K562 (cell line): ENCODE measurements at regions not wholly inside any gene's neighbourhood (a gene's known extent, or its start where the extent isn't known, plus 50 kb on each side); places are given as distances from the start of the nearest gene placed in this dataset.

Source experiments
- ATAC-seq: fragments of 200-7000 bp; cut with Tn5 transposase; 3 replicates; pipeline ENCODE4 v1.9.1; 2020; ENCODE audit warnings: moderate library complexity
- BruUV-seq: library from RNA; stranded (reverse); fragments of 400-500 nt; replicated peaks from 2 replicates; lab custom pipeline; 2021; lab: Mats Ljungman, UMichigan
- CTCF ChIA-PET: fragments of 300-600 bp; formaldehyde crosslinking; extraction: SDS; loops from one replicate; lab custom pipeline; 2021; ENCODE audit warnings: low intra/inter-chr PET ratio; lab: Yijun Ruan, JAX
- POLR2A ChIA-PET: fragments of 300-600, 350-650 bp; sonication (Branson Sonifier 250); formaldehyde crosslinking; extraction: SDS; loops from one replicate; lab custom pipeline; 2021; ENCODE audit warnings: antibody characterized with exemption, inconsistent platforms; lab: Yijun Ruan, JAX
- DNase-seq, 4 experiments: peaks; one replicate each; pipeline versions ENCODE4 v3.0.0 to v3.0.0-alpha.2; 2011 to 2018; ENCODE audit warnings: low spot score in 3 of 4, mixed read lengths in 3 of 4; ENCODE audit errors: extremely low read depth in 1 of 4
- FAIRE-seq: peaks from 2 replicates; lab custom pipeline; 2011; peaks lifted over from hg19 to GRCh38; lab: Jason Lieb, UNC
- H2AFZ ChIP-seq: 2 replicates; pipeline ENCODE4 v1.6.0; 2011; ENCODE audit warnings: low read depth, low read length, control low read depth, inconsistent platforms
- H3K27ac ChIP-seq: fragments of 200-600 bp; 3 replicates; pipeline ENCODE4 v1.8.0; 2011; ENCODE audit warnings: low read depth, mild to moderate bottlenecking, control low read depth, inconsistent platforms, low read length, moderate library complexity, mixed read lengths; ENCODE audit errors: extremely low read depth
- H3K27me3 ChIP-seq, 2 experiments: fragments of 300-600 bp in 1 of 2; 2 replicates in 1 of 2; 3 replicates in 1 of 2; pipeline versions ENCODE4 v1.6.0 to v1.8.0; 2011; ENCODE audit warnings: inconsistent platforms in 2 of 2, low read length in 2 of 2, mild to moderate bottlenecking in 1 of 2, mixed read lengths in 1 of 2, moderate library complexity in 1 of 2; ENCODE audit not compliant: control insufficient read depth in 2 of 2, insufficient read depth in 2 of 2
- H3K36me3 ChIP-seq: fragments of 300-600 bp; 3 replicates; pipeline ENCODE4 v1.8.0; 2011; ENCODE audit warnings: mild to moderate bottlenecking, low read length, inconsistent platforms; ENCODE audit not compliant: control insufficient read depth, insufficient read depth
- H3K4me1 ChIP-seq, 2 experiments: fragments of 200-600 bp in 1 of 2; replicated peaks in 1 of 2; 2 replicates in 1 of 2; 3 replicates in 1 of 2; pipeline versions ENCODE4 v1.5.1 to v1.8.0; 2011; ENCODE audit warnings: inconsistent platforms in 2 of 2, low read length in 2 of 2, mild to moderate bottlenecking in 1 of 2, mixed read lengths in 1 of 2, moderate library complexity in 1 of 2; ENCODE audit not compliant: control insufficient read depth in 2 of 2, insufficient read depth in 2 of 2
- H3K4me2 ChIP-seq: 2 replicates; pipeline ENCODE4 v1.6.1; 2011; ENCODE audit warnings: low read length, control low read depth, inconsistent platforms, mixed read lengths; ENCODE audit not compliant: insufficient read depth
- H3K4me3 ChIP-seq: fragments of 200-600 bp; sonication (generic), shearing (Covaris generic); 2 replicates; pipeline ENCODE4 v1.5.1; 2016; ENCODE audit warnings: control low read depth, inconsistent platforms
- H3K79me2 ChIP-seq: fragments of 200-600 bp; 3 replicates; pipeline ENCODE4 v1.8.0; 2011; ENCODE audit warnings: low read length, inconsistent platforms; ENCODE audit not compliant: control insufficient read depth, insufficient read depth
- H3K9ac ChIP-seq, 2 experiments: 2 replicates each; pipeline versions ENCODE4 v1.6.0 to v1.6.1; 2011; ENCODE audit warnings: low read depth in 2 of 2, low read length in 2 of 2, control low read depth in 1 of 2, inconsistent platforms in 1 of 2, mild to moderate bottlenecking in 1 of 2, mixed read lengths in 1 of 2; ENCODE audit not compliant: insufficient read depth in 1 of 2
- H3K9me1 ChIP-seq: one replicate; pipeline ENCODE4 v1.6.0; 2011; ENCODE audit warnings: inconsistent platforms, mild to moderate bottlenecking, low read length, moderate library complexity; ENCODE audit not compliant: control insufficient read depth, insufficient read depth
- H3K9me3 ChIP-seq: replicated peaks from 2 replicates; pipeline ENCODE4 v1.5.1; 2011; ENCODE audit warnings: low read depth, low read length, inconsistent platforms; ENCODE audit not compliant: control insufficient read depth, insufficient read depth
- H4K20me1 ChIP-seq: replicated peaks from 2 replicates; pipeline ENCODE4 v1.6.1; 2011; ENCODE audit warnings: low read length, inconsistent platforms, mixed read lengths; ENCODE audit not compliant: control insufficient read depth, insufficient read depth
- FOS ChIP-seq: IDR thresholded peaks from 3 replicates; pipeline ENCODE4 v1.6.1; 2011; ENCODE audit not compliant: insufficient read length; ENCODE audit errors: extremely low read depth
- HNRNPL ChIP-seq: fragments of 200-400 bp; formaldehyde crosslinking; IDR thresholded peaks from 2 replicates; pipeline ENCODE4 v1.6.1; 2017; ENCODE audit warnings: low read depth, mild to moderate bottlenecking, low read length
- NFATC3 ChIP-seq: fragments of 450-650 bp; IDR thresholded peaks from 2 replicates; pipeline ENCODE4 v1.6.1; 2017; ENCODE audit warnings: mild to moderate bottlenecking
- SMC3 ChIP-seq: conservative IDR thresholded peaks from 2 replicates; pipeline ENCODE4 v1.6.1; 2011; ENCODE audit warnings: low read depth, low read length, improper control_type of control experiment; ENCODE audit not compliant: insufficient read depth
- ZC3H4 ChIP-seq: sonication (generic); formaldehyde crosslinking; IDR thresholded peaks from 2 replicates; pipeline ENCODE4 v1.9.0; 2021; ENCODE audit warnings: missing genetic modification reagents, borderline replicate concordance
- ZKSCAN3 ChIP-seq: fragments of 250-450 bp; sonication (Bioruptor Pico); IDR thresholded peaks from 2 replicates; pipeline ENCODE4 v1.4.0; 2020
- ZNF121 ChIP-seq: sonication (generic); formaldehyde crosslinking; conservative IDR thresholded peaks from 2 replicates; pipeline ENCODE4 v1.8.0; 2022; ENCODE audit warnings: missing genetic modification reagents
- in situ Hi-C: fragments of 300-500 bp; cut with MboI; formaldehyde crosslinking; loops from 4 replicates; pipeline ENCODE4 v1.15.0; 2018; ENCODE audit warnings: inconsistent platforms, mixed read lengths
- intact Hi-C: fragments of 100-400 bp; cut with micrococcal nuclease; formaldehyde crosslinking; loops from 2 replicates; pipeline ENCODE4 v1.14.2; 2022
- TF ChIP-seq, protein P1 (sequence below): sonication (generic); formaldehyde crosslinking; IDR thresholded peaks from 2 replicates; pipeline ENCODE4 v1.8.0; 2022; ENCODE audit warnings: missing genetic modification reagents, mild to moderate bottlenecking, borderline replicate concordance
- TF ChIP-seq, protein P2 (sequence below), 2 experiments: fragments of 150-350 bp in 1 of 2; IDR thresholded peaks; 2 replicates each; pipeline ENCODE4 v1.6.1; 2012 to 2016; ENCODE audit warnings: low read depth in 2 of 2, low read length in 2 of 2, mild to moderate bottlenecking in 1 of 2, moderate library complexity in 1 of 2
- TF ChIP-seq, protein P3 (sequence below), 2 experiments: IDR thresholded peaks in 1 of 2; conservative IDR thresholded peaks in 1 of 2; 2 replicates each; pipeline ENCODE4 v1.6.1; 2016; ENCODE audit warnings: low read depth in 2 of 2, mild to moderate bottlenecking in 1 of 2, missing compliant biosample characterization in 1 of 2, missing genetic modification characterization in 1 of 2, moderate library complexity in 1 of 2

DNA sequence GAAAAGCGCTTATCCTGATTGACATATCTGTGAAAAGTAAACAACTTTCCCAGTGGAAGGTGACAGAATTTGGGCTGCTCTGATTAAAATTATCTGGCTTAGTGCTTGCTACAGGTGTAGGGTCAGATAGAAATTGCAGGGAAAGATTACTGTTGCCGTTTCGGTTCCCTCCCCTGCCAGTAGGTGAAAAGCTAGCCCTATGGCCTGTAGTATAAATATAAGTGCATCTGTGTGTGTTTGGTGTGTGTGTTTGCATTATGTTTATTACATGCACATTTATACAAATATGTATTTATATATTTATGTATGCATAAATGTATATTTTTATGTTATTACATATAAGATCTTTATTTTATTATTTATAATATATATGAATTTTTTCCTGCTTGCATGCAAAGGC is 72.3 kb upstream of the VOPP1 start (continued):
- TF ChIP-seq, protein P1, sequence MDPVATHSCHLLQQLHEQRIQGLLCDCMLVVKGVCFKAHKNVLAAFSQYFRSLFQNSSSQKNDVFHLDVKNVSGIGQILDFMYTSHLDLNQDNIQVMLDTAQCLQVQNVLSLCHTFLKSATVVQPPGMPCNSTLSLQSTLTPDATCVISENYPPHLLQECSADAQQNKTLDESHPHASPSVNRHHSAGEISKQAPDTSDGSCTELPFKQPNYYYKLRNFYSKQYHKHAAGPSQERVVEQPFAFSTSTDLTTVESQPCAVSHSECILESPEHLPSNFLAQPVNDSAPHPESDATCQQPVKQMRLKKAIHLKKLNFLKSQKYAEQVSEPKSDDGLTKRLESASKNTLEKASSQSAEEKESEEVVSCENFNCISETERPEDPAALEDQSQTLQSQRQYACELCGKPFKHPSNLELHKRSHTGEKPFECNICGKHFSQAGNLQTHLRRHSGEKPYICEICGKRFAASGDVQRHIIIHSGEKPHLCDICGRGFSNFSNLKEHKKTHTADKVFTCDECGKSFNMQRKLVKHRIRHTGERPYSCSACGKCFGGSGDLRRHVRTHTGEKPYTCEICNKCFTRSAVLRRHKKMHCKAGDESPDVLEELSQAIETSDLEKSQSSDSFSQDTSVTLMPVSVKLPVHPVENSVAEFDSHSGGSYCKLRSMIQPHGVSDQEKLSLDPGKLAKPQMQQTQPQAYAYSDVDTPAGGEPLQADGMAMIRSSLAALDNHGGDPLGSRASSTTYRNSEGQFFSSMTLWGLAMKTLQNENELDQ (CRISPR knock-in tag), result no peak
- TF ChIP-seq ZKSCAN3 (CRISPR knock-in tag), result no peak
- no peak for TF ChIP-seq HNRNPL
- TF ChIP-seq FOS, result no peak

DNA sequence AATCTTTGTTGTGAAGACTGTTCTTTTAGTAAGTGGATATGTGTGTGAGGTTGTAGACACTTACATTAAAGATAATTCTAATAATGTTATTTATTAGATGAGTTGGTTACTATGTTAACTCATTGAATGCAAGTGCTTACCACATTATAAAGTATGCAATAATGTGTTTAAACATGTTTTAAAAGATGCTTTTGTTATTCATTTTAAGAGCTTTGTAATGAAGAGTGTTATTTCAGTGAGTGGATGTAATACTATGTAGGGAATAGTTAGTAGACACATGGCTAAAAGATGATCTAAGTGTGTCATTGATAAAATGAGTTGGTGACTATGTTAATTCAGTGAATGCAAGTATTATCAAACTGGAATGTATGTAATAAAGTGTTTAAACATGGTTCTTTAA is 70.0 kb upstream of the VOPP1 start:
- in situ Hi-C loops, result loop anchor here (10.0 kb wide), 1 partner anchor 83 kb away; no protein-coding TSS in a partner anchor
- Histone ChIP-seq H3K27ac (no peak overlapping the region), H3K27me3 (peaks cover 0 to 17% of the 10 kb centered on the region in 2 experiments; a peak in 4 of 5 replicates), H3K9me1 (no peaks in the 10 kb centered on the region), H3K4me1 (no peaks in the 10 kb centered on the region), H3K4me3 (no peak overlapping the region), H2AFZ (no peak overlapping the region), H3K36me3 (no peaks in the 10 kb centered on the region), H3K4me2 (no peak overlapping the region), H4K20me1 (no peaks in the 10 kb centered on the region), H3K9ac (no peak overlapping the region), H3K79me2 (no peaks in the 10 kb centered on the region), H3K9me3 (no peaks in the 10 kb centered on the region)
- no peak for FAIRE-seq
- no TSS peak for BruUV-seq
- no peak for DNase-seq
- no peak for ATAC-seq
- intact Hi-C loops, result loop anchor here (5.0 kb wide), 2 partner anchors 325 to 430 kb away; no protein-coding TSS in a partner anchor
- ChIA-PET CTCF (interaction anchor here (1.8 kb wide), 1 partner anchor 433 kb away, joined by 8 read pairs; no protein-coding TSS in a partner anchor), POLR2A (interaction anchor here (0.7 kb wide), 1 partner anchor 55 kb away, joined by 3 read pairs; no protein-coding TSS in a partner anchor)
- TF ChIP-seq ZNF121 (CRISPR knock-in tag) (no peak), NFATC3 (no peak), ZC3H4 (no peak), SMC3 (no peak)
- TF ChIP-seq, protein P2, sequence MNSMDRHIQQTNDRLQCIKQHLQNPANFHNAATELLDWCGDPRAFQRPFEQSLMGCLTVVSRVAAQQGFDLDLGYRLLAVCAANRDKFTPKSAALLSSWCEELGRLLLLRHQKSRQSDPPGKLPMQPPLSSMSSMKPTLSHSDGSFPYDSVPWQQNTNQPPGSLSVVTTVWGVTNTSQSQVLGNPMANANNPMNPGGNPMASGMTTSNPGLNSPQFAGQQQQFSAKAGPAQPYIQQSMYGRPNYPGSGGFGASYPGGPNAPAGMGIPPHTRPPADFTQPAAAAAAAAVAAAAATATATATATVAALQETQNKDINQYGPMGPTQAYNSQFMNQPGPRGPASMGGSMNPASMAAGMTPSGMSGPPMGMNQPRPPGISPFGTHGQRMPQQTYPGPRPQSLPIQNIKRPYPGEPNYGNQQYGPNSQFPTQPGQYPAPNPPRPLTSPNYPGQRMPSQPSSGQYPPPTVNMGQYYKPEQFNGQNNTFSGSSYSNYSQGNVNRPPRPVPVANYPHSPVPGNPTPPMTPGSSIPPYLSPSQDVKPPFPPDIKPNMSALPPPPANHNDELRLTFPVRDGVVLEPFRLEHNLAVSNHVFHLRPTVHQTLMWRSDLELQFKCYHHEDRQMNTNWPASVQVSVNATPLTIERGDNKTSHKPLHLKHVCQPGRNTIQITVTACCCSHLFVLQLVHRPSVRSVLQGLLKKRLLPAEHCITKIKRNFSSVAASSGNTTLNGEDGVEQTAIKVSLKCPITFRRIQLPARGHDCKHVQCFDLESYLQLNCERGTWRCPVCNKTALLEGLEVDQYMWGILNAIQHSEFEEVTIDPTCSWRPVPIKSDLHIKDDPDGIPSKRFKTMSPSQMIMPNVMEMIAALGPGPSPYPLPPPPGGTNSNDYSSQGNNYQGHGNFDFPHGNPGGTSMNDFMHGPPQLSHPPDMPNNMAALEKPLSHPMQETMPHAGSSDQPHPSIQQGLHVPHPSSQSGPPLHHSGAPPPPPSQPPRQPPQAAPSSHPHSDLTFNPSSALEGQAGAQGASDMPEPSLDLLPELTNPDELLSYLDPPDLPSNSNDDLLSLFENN (IDR thresholded peaks at IDR 0.05; ENCODE audit: low read depth in 2 of 2, low read length in 2 of 2), result no peak
- TF ChIP-seq, protein P3, sequence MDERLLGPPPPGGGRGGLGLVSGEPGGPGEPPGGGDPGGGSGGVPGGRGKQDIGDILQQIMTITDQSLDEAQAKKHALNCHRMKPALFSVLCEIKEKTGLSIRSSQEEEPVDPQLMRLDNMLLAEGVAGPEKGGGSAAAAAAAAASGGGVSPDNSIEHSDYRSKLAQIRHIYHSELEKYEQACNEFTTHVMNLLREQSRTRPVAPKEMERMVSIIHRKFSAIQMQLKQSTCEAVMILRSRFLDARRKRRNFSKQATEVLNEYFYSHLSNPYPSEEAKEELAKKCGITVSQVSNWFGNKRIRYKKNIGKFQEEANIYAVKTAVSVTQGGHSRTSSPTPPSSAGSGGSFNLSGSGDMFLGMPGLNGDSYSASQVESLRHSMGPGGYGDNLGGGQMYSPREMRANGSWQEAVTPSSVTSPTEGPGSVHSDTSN (CRISPR knock-in tag; IDR thresholded peaks at IDR 0.05; ENCODE audit: low read depth), result no peak
- TF ChIP-seq, protein P3 (tag; conservative IDR thresholded peaks at IDR 0.05; ENCODE audit: low read depth), result no peak
